SIG-M5 treated with dmso at 0.1 percent for 504 hours (cell line): ENCODE measurements at regions not wholly inside any gene's neighbourhood (a gene's known extent, or its start where the extent isn't known, plus 50 kb on each side); places are given as distances from the start of the nearest gene placed in this dataset.

Source experiments
- DNase-seq: peaks from one replicate; lab custom pipeline; 2025; ENCODE audit not compliant: unreplicated experiment; lab: John Stamatoyannopoulos, UW

GRCh38 chr5:164649266-164649665 lies 1143.8 kb downstream of the MAT2B start:
- DNase-seq, result no peak

GRCh38 chr5:164650427-164650826 lies 1145.0 kb downstream of the MAT2B start:
- no peak for DNase-seq

- no peak for DNase-seq
Measured at GRCh38 chr5:164651546-164652275, 1146.3 kb downstream of the MAT2B start.

GRCh38 chr5:164652276-164652660 lies 1146.8 kb downstream of the MAT2B start:
- DNase-seq, result peak; percentile 33

- DNase-seq, result no peak
Measured at GRCh38 chr5:164663198-164663989, 1158.0 kb downstream of the MAT2B start.

- DNase-seq, result peak; percentile 21
Measured at GRCh38 chr5:164671640-164672039, 1166.2 kb downstream of the MAT2B start.

GRCh38 chr5:164672205-164672604 lies 1166.8 kb downstream of the MAT2B start:
- DNase-seq, result no peak

- peak; percentile 30 for DNase-seq
Measured at GRCh38 chr5:164672931-164673694, 1167.7 kb downstream of the MAT2B start.

GRCh38 chr5:164679461-164679860 lies 1174.0 kb downstream of the MAT2B start:
- no peak for DNase-seq

- no peak for DNase-seq
Measured at GRCh38 chr5:164680216-164680615, 1174.8 kb downstream of the MAT2B start.

GRCh38 chr5:164680812-164681520 lies 1175.5 kb downstream of the MAT2B start:
- DNase-seq, result no peak

GRCh38 chr5:164687391-164687790 lies 1182.0 kb downstream of the MAT2B start:
- no peak for DNase-seq

- DNase-seq, result no peak
Measured at GRCh38 chr5:164688437-164688836, 1183.0 kb downstream of the MAT2B start.

- DNase-seq, result no peak
Measured at GRCh38 chr5:164708831-164709230, 1203.4 kb downstream of the MAT2B start.

- no peak for DNase-seq
Measured at GRCh38 chr5:164713682-164714081, 1208.3 kb downstream of the MAT2B start.

- no peak for DNase-seq
Measured at GRCh38 chr5:164721116-164721515, 1215.7 kb downstream of the MAT2B start.

GRCh38 chr5:164721656-164722055 lies 1216.2 kb downstream of the MAT2B start:
- no peak for DNase-seq

GRCh38 chr5:164722702-164723101 lies 1217.3 kb downstream of the MAT2B start:
- no peak for DNase-seq

- no peak for DNase-seq
Measured at GRCh38 chr5:164727012-164727411, 1221.6 kb downstream of the MAT2B start.

GRCh38 chr5:164728733-164729132 lies 1223.3 kb downstream of the MAT2B start:
- no peak for DNase-seq

GRCh38 chr5:164735334-164735733 lies 1229.9 kb downstream of the MAT2B start:
- DNase-seq, result no peak
